ENCODE measurements at regions not wholly inside any gene's neighbourhood (a gene's known extent, or its start where the extent isn't known, plus 50 kb on each side); places are given as distances from the start of the nearest gene placed in this dataset.

DNA sequence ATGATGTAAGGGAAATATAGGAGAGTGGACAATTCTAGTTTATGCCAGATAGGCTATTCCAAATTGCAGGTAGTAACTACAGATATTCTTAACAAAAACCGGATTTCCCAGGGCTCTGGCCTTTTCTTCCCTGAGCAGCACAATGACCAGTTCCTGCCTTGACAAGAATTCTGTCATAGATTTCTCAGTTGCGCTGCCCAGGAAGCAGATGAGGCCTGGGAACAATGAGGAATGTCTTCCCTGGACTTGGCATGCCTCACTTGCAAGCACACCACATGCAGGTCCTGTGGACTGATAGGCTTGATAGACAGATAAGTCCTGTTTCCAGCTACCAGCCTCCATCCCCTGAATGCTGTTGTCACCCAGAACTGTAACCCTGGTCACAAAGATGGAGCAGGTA lies 174.5 kb upstream of the PRSS58 start:
- DNase-seq = no peak
- intact Hi-C loops (cut with DNase I) = no loop called here

DNA sequence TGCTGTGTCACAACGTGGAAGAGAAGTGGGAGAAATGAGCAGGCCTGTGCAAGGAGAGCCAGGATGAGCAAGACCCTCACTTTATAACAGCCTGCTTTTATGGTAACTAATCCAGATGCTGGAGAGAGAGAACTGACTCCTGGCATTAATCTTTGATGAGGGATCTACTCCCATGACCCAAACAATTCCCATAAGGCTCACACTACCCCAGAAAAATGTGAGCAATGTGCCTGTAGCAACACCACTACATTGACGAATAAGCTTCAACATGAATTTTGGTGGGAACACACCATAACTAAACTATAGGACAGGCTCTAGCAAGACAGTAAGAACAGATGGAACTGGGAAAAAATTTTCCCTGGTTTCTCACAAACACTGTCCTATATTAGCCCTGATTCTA lies 173.6 kb upstream of the PRSS58 start:
- no peak for DNase-seq
- intact Hi-C loops (cut with DNase I) = no loop called here

DNA sequence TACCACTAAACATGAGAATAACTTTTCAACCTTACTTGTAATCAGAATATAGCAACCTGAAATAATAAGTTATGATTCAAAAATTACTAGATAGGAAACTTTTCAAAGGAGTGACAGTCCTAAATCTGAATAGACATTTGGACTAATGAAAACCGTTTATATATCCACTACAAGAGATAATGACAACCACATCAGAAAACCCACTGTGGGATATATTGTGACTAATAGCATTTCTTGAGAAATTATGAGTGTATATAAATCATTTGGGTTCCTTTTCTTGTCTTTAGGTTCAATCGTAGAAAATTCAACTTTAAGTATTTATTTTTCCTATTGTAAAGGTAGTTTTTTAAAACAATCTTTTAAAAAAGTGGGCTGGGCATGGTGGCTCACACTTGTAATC lies 170.2 kb upstream of the PRSS58 start:
- no peak for DNase-seq
- intact Hi-C loops (cut with DNase I) = no loop called here

DNA sequence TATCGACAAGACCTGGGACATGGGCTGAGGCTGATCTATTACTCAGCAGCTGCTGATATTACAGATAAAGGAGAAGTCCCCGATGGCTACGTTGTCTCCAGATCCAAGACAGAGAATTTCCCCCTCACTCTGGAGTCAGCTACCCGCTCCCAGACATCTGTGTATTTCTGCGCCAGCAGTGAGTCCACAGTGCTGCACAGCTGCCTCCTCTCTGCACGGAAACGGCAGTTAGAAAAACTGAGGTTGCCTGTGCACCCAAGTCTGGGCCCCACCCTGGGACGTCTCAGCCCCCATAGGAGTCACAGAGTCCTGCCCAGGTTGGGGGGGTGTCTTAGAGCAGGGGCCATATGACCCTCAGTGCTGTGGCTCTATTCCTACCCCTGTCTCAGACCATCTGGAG lies 167.4 kb upstream of the PRSS58 start:
- DNase-seq = no peak
- intact Hi-C loops (cut with DNase I) = no loop called here

DNA sequence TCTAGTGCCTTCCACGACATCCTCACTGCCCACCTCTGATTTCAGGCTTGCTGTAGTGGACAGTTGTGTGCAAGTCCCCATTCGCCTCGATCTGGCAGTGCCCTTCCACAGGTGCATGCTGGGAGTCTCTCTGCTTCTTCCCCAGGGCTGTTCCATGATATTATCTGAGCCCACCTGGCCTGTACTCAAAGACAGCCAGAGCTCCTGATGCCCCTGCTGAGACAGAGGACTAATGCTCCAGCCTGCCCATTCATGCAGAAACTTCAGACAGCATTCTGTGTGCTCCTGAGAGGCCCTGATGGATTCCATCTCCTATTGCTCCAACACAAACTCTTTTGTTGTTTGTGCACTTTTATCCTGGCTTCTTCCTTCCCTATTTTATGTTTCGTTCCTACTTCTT lies 164.8 kb upstream of the PRSS58 start:
- intact Hi-C loops (cut with DNase I) = no loop called here
- DNase-seq = no peak

DNA sequence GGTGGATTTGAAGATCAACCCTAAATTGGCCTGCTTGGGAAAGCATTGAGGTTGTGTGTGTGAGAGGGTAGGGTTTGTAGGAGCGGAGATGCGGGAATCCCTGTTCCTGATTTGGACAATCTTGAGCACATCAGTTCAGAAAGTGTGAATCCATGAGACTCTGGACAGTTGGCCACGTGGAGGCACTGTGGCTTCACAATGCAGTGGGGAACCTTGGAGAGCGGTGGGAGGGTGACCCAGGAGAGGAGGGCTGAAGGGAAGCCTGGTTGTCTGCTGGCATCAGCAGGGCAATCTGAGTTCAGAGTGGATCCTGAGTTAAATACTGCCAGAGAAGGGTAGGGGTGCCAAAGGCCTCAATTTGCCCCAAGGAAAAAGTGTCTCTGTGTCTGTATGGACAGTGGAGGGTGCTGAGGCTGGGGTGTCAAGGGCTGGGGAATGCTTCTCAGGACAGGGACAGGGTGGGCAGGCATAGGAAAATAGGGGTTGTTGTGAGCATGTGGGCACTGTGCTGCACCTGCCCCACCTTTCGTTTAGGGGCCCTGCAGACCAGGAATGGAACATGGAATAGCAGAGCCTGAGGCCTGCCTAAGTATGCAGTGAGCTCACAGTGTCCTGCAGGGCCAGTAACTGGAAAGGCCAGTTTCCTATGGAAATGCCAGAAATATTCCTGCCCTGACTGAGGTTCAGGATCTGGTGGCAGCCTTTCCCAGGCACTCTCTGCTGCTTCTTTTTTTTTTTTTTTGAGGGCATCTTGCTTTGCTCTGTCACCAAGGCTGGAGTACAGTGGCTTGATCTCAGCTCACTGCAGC lies 162.9 kb upstream of the PRSS58 start:
- DNase-seq = peak in 2 of 10 donors; percentile 27 to 33
- intact Hi-C loops (cut with DNase I) = no loop called here

DNA sequence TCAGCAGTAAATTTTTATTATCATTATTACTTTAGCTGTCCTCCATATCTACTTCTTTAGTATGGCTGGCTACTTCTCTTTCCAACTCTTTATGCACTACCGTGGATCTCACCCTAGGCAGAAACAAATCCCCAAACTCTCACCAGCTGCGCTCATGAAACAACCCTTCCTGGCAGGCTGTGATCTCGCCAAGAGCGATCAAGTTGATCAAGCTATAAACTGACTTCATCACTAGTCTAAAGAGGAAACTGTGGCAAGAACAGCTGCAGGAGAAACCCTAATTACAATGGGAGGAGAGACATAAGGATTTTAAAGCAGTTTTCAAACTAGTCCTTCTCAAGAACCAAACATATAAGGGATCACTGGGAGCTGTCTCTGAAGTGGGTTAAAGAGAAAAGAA lies 160.5 kb upstream of the PRSS58 start:
- intact Hi-C loops (cut with DNase I) = no loop called here
- DNase-seq = no peak

DNA sequence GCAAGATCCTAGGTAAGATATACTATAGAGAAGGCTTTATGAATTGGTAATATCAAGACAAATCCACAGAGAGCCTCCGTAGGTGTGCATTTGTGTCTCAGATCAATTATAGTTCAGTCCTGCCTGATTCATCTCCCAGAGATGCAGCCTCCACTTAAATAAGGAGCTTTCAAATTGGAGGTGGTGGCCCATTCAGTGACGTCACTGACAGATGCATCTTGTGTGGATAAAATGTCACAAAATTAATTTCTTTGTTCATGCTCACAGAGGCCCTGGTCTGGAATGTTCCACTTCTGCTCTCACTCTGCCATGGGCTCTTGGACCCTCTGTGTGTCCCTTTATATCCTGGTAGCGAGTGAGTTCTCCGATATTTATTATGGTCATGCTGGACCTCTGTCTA lies 157.1 kb upstream of the PRSS58 start:
- no peak for DNase-seq
- intact Hi-C loops (cut with DNase I) = no loop called here

DNA sequence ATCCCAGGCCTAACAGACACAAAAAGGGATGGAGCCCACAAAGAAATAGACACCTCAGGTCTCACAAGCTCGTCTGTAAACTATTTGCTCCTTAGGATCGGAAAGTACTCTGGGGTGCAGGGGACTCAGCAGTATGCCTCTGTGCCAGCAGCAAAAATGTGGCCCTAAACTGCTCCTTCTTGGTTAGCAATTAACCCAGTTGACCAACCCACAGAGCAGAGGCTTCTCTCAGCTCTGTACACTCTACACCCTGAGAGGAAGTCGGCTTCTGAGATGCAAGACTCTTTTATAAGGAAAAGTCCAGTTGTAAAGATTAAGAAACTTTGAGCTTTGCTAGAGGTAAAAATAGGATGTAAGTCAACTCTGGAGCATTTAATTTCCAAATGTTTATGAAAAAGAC lies 156.3 kb upstream of the PRSS58 start:
- no peak for DNase-seq
- intact Hi-C loops (cut with DNase I) = no loop called here

DNA sequence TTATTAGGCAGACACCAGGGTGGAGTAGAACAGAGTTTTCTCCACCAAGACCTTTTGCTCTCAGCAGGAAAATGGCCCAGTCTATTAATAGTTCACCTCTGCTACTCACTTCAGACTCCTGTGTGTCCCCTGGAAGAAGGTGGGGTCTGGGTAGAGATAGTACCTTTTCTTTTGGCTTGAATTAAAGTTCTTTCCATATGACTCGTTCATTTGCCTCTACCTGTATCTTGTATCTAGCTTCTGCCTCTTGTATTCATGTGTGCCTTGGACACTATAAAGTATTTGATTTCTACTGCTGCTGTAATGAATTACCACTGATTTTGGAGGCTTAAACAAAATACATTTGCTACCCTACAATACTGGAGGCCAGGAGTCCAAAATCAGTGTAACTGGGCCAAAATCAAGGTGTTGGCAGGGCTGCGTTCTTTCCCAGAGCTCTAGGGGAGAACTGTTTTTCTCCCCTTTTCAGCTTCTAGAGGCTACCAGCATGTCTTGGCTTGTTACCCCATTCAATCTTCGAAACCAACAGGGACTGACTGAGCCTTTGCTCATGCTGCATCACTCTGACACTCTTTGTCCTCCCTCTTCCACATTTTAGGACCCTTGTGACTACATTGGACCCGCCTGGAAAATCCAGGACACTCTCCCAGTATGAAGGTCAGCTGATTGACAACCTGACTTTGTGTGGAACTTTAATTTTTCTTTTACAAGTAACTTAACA lies 155.6 kb upstream of the PRSS58 start:
- intact Hi-C loops (cut with DNase I) = no loop called here

DNA sequence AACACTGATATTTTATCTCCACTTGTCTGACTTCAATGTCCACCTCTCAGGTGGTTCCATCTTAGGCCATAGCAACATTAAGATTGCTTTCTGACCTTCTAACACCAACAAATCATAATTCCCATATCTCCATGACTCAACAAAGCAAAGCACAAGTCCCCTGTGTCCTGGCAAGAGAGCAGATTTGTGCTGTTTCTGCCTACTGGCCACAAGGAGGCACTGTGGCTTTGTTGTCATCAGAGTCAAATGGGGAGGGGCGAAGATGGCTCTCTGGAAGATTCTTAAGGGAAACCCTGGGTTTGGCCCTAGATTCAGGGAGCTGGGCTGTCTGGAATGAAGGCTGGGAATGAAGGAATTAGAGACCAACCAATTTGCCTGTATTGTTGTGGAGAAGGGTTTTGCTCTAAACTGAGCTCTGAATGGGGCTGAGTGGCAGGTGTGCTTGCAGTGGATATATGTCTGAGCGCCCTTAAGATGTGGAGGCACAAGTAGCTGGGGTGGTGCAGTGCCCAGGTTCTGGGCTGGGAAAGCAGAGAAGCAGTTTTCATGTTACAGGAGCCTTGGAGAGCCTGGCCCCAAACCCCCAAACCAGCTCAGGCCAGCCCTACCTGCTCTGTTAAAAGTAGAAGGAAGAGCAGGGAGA lies 154.8 kb upstream of the PRSS58 start:
- peak in 3 of 10 donors; percentile 10 to 33 (median 20) for DNase-seq
- intact Hi-C loops (cut with DNase I) = no loop called here

More for the DNA sequence above, 155.6 kb upstream of the PRSS58 start:
- no peak for DNase-seq

DNA sequence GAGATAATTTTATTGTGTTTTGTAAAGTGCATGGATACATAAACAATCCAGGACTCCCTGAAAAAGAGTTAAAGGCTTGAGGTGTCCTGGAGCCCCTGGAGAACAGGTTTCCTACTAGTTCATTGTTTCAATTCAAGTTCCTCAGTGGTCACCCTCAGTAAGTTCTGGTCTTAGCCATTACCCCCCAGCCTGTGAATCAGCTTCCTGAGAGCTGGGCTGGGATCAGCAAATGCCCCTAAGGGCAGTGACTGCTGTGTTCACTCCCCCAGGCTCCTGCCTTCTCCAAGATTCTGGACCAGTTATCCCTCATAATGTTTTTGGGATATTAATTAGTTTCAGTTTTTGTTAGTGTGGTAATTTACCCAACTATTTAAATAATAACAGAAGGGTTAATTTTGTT lies 151.6 kb upstream of the PRSS58 start:
- no peak for DNase-seq
- intact Hi-C loops (cut with DNase I) = no loop called here

DNA sequence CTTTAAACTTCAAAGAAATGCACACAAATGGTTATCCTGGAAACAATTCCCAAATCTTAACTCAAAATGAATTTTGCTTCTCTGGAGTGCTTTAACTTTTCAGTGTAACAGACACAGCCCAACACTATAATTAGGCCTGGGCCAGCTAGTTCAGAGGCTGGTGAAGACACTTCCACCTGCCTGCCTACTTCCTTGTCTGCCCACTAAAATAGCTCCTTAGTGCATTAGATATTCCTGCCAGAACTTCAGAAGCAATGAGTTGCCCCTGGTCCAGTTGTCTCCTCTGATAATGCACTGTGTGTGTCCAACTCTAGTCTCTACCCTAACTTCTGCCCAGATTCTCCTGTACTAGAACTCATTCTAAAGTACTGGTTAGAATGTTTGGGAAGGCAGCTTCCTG lies 150.9 kb upstream of the PRSS58 start:
- intact Hi-C loops (cut with DNase I) = no loop called here
- no peak for DNase-seq

DNA sequence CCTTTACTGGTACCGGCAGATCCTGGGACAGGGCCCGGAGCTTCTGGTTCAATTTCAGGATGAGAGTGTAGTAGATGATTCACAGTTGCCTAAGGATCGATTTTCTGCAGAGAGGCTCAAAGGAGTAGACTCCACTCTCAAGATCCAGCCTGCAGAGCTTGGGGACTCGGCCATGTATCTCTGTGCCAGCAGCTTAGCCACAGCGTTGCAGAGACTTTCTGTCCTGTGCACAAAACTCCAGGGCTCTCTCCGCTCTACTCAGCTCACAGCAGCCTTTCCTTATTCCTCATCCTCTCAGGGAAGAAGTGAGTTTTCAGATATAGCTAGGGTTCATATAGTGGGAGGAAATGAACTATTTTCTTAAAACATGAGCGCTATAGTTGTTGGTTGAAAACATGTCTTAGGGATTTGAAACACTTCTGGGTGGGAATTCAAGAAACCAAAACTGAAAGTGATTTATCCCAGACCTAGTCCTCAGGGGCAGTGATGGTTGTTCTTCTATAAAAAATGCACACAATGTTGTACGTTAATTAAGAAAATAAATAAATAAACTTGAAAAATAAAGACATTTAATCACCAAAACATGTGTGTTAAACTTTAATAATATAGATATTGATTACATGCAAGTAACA lies 150.2 kb upstream of the PRSS58 start:
- DNase-seq = no peak
- intact Hi-C loops (cut with DNase I) = no loop called here

DNA sequence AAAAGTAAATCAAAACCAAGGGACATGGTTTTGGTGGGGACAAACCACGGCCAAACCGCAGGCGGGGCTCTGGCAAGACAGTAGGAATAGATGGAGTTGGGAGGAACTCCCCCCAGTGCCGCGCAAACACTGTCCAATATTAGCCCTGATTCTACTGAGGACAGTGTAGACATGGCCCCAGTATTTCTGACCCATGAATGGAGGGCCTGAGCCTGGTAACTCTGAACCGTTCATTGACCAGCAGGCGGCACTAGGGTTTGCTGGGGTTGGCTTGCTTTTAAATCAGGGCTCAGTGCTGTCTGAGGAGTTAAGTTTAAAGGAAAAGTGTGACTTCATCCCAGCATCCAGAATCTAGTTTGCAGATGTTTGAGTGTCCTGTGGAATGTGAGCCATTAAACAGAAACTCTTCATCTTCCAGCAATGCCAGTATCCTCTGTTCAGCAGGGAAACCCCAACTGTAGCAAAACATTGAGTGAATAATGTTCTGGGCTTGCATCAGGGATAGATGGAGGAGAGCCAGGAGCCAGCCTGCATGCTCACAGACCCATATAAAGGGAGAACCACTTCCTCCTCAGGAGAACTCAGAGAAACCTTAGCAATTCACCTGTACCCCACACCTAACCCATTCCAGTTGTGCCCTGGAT lies 147.4 kb upstream of the PRSS58 start:
- no peak for DNase-seq
- intact Hi-C loops (cut with DNase I) = no loop called here

DNA sequence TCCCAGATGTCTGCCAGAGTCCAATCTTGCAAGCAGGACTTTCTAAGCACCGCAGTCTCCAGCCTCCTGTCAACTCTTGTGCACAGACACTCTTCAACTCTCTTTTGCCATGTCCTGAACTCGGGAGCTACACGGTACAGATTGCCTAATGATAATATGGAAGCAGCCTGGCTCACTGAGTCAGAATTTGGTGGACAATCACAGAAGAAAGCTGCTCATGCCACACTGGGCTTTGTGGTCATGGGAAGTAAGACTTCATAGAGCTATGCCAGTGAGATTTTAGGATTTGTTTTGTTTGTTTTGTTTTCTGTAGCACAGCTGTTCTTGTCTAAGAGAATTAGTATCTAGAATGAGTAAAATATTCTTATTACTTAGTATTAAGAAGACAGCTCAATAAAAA lies 144.1 kb upstream of the PRSS58 start:
- intact Hi-C loops (cut with DNase I) = no loop called here
- no peak for DNase-seq

DNA sequence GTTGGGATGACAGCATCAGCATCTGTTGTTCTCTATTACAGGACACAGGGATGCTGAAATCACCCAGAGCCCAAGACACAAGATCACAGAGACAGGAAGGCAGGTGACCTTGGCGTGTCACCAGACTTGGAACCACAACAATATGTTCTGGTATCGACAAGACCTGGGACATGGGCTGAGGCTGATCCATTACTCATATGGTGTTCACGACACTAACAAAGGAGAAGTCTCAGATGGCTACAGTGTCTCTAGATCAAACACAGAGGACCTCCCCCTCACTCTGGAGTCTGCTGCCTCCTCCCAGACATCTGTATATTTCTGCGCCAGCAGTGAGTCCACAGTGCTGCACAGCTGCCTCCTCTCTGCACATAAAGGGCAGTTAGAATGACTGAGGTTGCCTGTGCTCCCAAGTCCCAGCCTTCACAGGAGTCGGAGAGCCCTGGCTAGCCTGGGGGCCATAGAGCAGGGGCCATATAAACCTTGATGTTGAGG lies 142.2 kb upstream of the PRSS58 start:
- intact Hi-C loops (cut with DNase I) = no loop called here
- no peak for DNase-seq

DNA sequence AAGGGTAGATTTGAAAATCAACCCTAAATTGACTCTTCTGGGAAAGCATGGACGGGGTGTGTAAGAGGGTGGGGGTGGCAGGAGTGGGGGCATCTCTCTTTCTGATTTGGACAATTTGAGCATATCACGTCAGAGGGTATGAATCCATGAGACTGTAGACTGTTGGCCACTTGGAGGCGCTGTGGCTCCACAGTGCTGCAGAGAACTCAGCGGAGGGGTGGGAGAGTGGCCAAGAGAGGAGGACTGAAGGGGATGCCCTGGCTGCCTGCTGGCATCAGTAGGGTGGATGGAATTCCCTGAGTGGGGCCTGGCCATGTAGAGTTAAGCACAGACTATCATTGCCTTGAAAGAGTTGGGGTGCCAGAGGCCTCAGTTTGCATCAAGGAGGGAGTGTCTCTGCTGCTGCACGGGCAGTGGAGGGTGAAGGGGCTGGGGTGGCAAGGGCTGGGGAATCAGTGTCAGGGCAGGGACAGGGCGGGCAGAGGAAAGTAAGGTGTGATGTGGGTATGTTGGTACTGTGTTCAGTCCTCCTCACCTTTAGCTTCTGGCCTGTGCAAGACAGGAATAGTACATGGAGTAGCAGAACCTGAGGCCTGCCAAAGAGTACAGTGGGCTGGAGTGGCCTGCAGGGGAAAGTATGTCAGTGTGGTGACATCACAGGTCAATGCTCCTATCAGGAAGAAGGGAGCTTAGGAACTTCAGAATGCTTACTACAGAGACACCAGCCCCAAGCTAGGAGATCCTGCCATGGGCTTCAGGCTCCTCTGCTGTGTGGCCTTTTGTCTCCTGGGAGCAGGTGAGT lies 133.5 kb upstream of the PRSS58 start:
- intact Hi-C loops (cut with DNase I) = no loop called here
- peak in 4 of 10 donors; percentile 29 to 86 (median 63) for DNase-seq

DNA sequence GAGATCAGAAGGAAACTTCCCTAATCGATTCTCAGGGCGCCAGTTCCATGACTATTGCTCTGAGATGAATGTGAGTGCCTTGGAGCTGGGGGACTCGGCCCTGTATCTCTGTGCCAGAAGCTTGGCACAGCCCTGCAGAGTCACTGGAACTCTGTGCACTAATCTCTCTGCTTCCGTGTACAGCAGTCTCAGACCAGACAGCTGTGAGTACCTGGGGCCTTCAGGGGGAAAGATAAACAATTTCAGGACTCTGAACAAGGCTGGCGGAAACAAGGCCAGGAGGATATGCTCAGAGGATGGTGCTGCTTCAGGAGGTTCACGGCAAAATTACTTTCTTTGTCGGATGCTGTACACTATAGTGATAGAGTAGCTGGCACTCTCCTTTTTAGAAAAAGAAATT lies 131.7 kb upstream of the PRSS58 start:
- intact Hi-C loops (cut with DNase I) = no loop called here
- no peak for DNase-seq
